Adrenal gland (tissue), 9 donors: ENCODE measurements at regions not wholly inside any gene's neighbourhood (a gene's known extent, or its start where the extent isn't known, plus 50 kb on each side); places are given as distances from the start of the nearest gene placed in this dataset.

Experiments
- DNase-seq, 7 donors: peaks; one replicate each; pipeline ENCODE4 v3.0.0-alpha.2; 2019 to 2020
- H3K27ac ChIP-seq, 5 donors: fragments of 200-600 bp; sonication (generic) in 4 of 5; 1 replicate in 3 of 5; 2 replicates in 2 of 5; pipeline versions ENCODE4 v1.5.1 to v1.8.0; 2016 to 2020; ENCODE audit warnings: mild to moderate bottlenecking in 1 of 5
- H3K27me3 ChIP-seq: fragments of 200-600 bp; 2 replicates; pipeline ENCODE4 v1.8.0; 2021
- H3K36me3 ChIP-seq, 2 donors: fragments of 200-600 bp; replicated peaks in 1 of 2; 1 replicate in 1 of 2; 2 replicates in 1 of 2; pipeline versions ENCODE4 v1.5.1 to v1.8.0; 2018 to 2022
- H3K4me1 ChIP-seq, 2 donors: fragments of 200-600 bp; replicated peaks in 1 of 2; 1 replicate in 1 of 2; 2 replicates in 1 of 2; pipeline versions ENCODE4 v1.5.1 to v1.8.0; 2018 to 2021
- H3K4me3 ChIP-seq, 4 donors: fragments of 200-600 bp; sonication (generic) in 3 of 4; one replicate each; pipeline ENCODE4 v1.5.1; 2016 to 2018
- H3K9me3 ChIP-seq, 3 donors: fragments of 200-600 bp; sonication (generic) in 1 of 3; replicated peaks in 1 of 3; 1 replicate in 2 of 3; 2 replicates in 1 of 3; pipeline versions ENCODE4 v1.5.1 to v1.8.0; 2016 to 2021
- CTCF ChIP-seq, 6 experiments: fragments of 450-650 bp in 4 of 6; fragments of 200-600 bp in 2 of 6; sonication (generic) in 1 of 6; IDR thresholded peaks; 1 replicate in 5 of 6; 2 replicates in 1 of 6; pipeline versions ENCODE4 v1.5.1 to v1.8.0; 2016 to 2021; ENCODE audit warnings: antibody characterized with exemption in 6 of 6, mild to moderate bottlenecking in 2 of 6, moderate library complexity in 1 of 6
- POLR2A ChIP-seq, 2 donors: fragments of 450-650 bp; IDR thresholded peaks; one replicate each; pipeline ENCODE4 v1.6.1; 2017; ENCODE audit warnings: antibody characterized with exemption in 2 of 2, mild to moderate bottlenecking in 2 of 2, moderate library complexity in 1 of 2
- WGBS, 4 donors: extraction: QIAGEN DNeasy Blood & Tissue Kit in 2 of 4; methylation state at CpG; one replicate each; pipeline versions ENCODE4 v1.1.5 to v1.1.7; 2013 to 2017; 5-methylcytosine and 5-hydroxymethylcytosine counted together
- intact Hi-C, 2 donors: fragments of 100-400 bp; cut with DNase I; formaldehyde crosslinking; loops; one replicate each; pipeline versions ENCODE4 v1.14.1 to v1.15.0; 2022 to 2023
- donor health status: healthy with polysubstance abuse.
- donor health status: Bipolar disorder and iron deficiency.
- donor health status: DM: yes; HTN: yes; CAD: no.
- donor health status: DM: no; HTN: no; CAD: no.
- donor health status: DM: no; HTN: no; CAD: no.

GRCh38 chr1:25027822-25028586, 97.9 kb upstream of the RUNX3 start:
- H3K9me3 ChIP-seq, result no peaks in the 10 kb centered on the region
- intact Hi-C loops, result no loop called here
- H3K4me3 ChIP-seq, result no peak overlapping the region
- no peak for TF ChIP-seq CTCF (IDR thresholded peaks at IDR 0.05)
- no peak for TF ChIP-seq POLR2A (IDR thresholded peaks at IDR 0.05)
- no peak overlapping the region for H3K27ac ChIP-seq
- no peaks in the 10 kb centered on the region for H3K36me3 ChIP-seq
- H3K27me3 ChIP-seq, result no peaks in the 10 kb centered on the region
- no peak for DNase-seq
- no peaks in the 10 kb centered on the region for H3K4me1 ChIP-seq
- 65 to 86% (median 75%) methylated on average over 9 to 13 of the region's 13 CpGs for WGBS, 4 donors

- intact Hi-C loops, result no loop called here
- no peak for DNase-seq
- WGBS, 4 donors, result 43 to 55% (median 48%) methylated on average over 6 to 12 of the region's 12 CpGs
- Histone ChIP-seq H3K27me3 (no peaks in the 10 kb centered on the region), H3K36me3 (no peaks in the 10 kb centered on the region), H3K27ac (no peak overlapping the region), H3K9me3 (no peaks in the 10 kb centered on the region), H3K4me3 (no peak overlapping the region), H3K4me1 (no peaks in the 10 kb centered on the region)
- TF ChIP-seq CTCF (IDR thresholded peaks at IDR 0.05) (no peak), POLR2A (IDR thresholded peaks at IDR 0.05) (no peak)
These were observed 96.8 kb upstream of the RUNX3 start for GRCh38 chr1:25026730-25027450.

- no peak overlapping the region for H3K27ac ChIP-seq
- intact Hi-C loops, result no loop called here
- WGBS, 4 donors, result 78 to 90% (median 85%) methylated on average over 2 to 4 of the region's 4 CpGs
These were observed 96.2 kb upstream of the RUNX3 start for GRCh38 chr1:25026304-25026703.

More at GRCh38 chr1:25026304-25026703, 96.2 kb upstream of the RUNX3 start:
- H3K27me3 ChIP-seq, result no peaks in the 10 kb centered on the region
- H3K4me1 ChIP-seq, result no peaks in the 10 kb centered on the region
- no peaks in the 10 kb centered on the region for H3K36me3 ChIP-seq
- DNase-seq, result no peak
- no peak for TF ChIP-seq POLR2A (IDR thresholded peaks at IDR 0.05)
- no peak for TF ChIP-seq CTCF (IDR thresholded peaks at IDR 0.05)
- no peaks in the 10 kb centered on the region for H3K9me3 ChIP-seq
- H3K4me3 ChIP-seq, result no peak overlapping the region
